K562 (cell line): ENCODE measurements at regions not wholly inside any gene's neighbourhood (a gene's known extent, or its start where the extent isn't known, plus 50 kb on each side); places are given as distances from the start of the nearest gene placed in this dataset.

ENCODE experiments used
- CEBPB ChIP-seq: fragments of 450-650 bp; IDR thresholded peaks from 2 replicates; pipeline ENCODE4 v1.6.1; 2016; ENCODE audit warnings: missing genetic modification characterization, missing compliant biosample characterization
- ERF ChIP-seq: fragments of 450-650 bp; formaldehyde crosslinking; IDR thresholded peaks from 2 replicates; pipeline ENCODE4 v1.4.0; 2020; ENCODE audit warnings: mild to moderate bottlenecking, mixed read lengths
- EZH2 ChIP-seq: IDR thresholded peaks from 2 replicates; pipeline ENCODE4 v1.6.1; 2012; ENCODE audit warnings: low read depth, mild to moderate bottlenecking, inconsistent platforms, low read length, borderline replicate concordance
- HDAC2 ChIP-seq: fragments of 450-650 bp; IDR thresholded peaks from 2 replicates; pipeline ENCODE4 v1.6.1; 2016; ENCODE audit warnings: mild to moderate bottlenecking
- KDM1A ChIP-seq, 2 experiments: fragments of 450-650 bp; IDR thresholded peaks; 2 replicates each; pipeline ENCODE4 v1.6.1; 2016; ENCODE audit warnings: mild to moderate bottlenecking in 2 of 2
- NFIX ChIP-seq: fragments of 250-450 bp; sonication (Bioruptor Pico); IDR thresholded peaks from 2 replicates; pipeline ENCODE4 v1.4.0; 2020; ENCODE audit warnings: low read depth, mild to moderate bottlenecking, moderate library complexity
- ZBTB7A ChIP-seq: IDR thresholded peaks from 2 replicates; pipeline ENCODE4 v1.6.1; 2011; ENCODE audit warnings: low read depth, mild to moderate bottlenecking, low read length, moderate library complexity, borderline replicate concordance; ENCODE audit not compliant: control insufficient read depth
- TF ChIP-seq, protein P1 (sequence below): fragments of 250-450 bp; sonication (Bioruptor Pico); IDR thresholded peaks from 2 replicates; pipeline ENCODE4 v1.5.0; 2021; ENCODE audit warnings: mild to moderate bottlenecking, borderline replicate concordance
- TF ChIP-seq, protein P2 (sequence below): sonication (generic); formaldehyde crosslinking; IDR thresholded peaks from 2 replicates; pipeline ENCODE4 v1.9.0; 2022; ENCODE audit warnings: mild to moderate bottlenecking, missing genetic modification reagents
- TF ChIP-seq, protein P3 (sequence below), 3 experiments: IDR thresholded peaks in 2 of 3; conservative IDR thresholded peaks in 1 of 3; 2 replicates each; pipeline ENCODE4 v1.5.1; 2011 to 2012; ENCODE audit warnings: low read length in 3 of 3, mild to moderate bottlenecking in 3 of 3, control low read depth in 2 of 3, improper control_type of control experiment in 1 of 3, inconsistent platforms in 1 of 3, low read depth in 1 of 3, mixed read lengths in 1 of 3, moderate library complexity in 1 of 3; ENCODE audit not compliant: insufficient read depth in 2 of 3
- TF ChIP-seq, protein P4 (sequence below), 2 experiments: IDR thresholded peaks; 2 replicates each; pipeline ENCODE4 v1.6.1; 2011; ENCODE audit warnings: borderline replicate concordance in 1 of 2, control low read depth in 1 of 2, low read depth in 1 of 2, low read length in 1 of 2, mild to moderate bottlenecking in 1 of 2, mixed read lengths in 1 of 2, moderate library complexity in 1 of 2; ENCODE audit not compliant: insufficient read depth in 1 of 2, insufficient read length in 1 of 2, poor library complexity in 1 of 2, severe bottlenecking in 1 of 2; ENCODE audit errors: extremely low read depth in 1 of 2

DNA sequence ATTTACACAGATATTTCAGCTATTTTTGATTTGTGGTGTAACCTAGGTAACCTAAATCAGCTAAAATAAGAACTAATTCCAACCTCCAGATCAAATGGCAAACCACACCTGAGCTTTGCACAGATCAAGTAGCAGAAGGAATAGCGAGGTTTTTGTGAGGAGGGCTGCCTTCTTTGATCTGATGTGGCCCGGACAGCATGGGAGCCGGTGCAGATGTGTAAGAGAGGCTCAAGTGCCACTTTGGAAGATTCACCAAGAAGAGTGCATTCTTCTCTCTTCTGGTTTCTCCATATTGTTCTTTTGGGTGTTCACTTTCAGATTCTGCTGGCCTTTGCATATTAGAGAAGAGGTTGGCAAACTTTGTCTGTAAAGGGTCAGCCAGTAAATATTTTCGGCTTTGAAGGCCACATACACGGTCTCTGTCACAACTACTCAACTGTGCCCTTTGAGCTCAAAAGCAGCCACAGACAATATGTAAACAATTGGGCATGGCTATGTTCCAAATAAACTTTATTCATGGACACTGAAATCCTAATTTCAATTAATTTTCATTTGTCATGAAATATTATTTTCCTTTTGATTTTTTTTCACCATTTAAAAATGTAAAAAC, 78.9 kb upstream of the FAM9C start:
- TF ChIP-seq, protein P1, sequence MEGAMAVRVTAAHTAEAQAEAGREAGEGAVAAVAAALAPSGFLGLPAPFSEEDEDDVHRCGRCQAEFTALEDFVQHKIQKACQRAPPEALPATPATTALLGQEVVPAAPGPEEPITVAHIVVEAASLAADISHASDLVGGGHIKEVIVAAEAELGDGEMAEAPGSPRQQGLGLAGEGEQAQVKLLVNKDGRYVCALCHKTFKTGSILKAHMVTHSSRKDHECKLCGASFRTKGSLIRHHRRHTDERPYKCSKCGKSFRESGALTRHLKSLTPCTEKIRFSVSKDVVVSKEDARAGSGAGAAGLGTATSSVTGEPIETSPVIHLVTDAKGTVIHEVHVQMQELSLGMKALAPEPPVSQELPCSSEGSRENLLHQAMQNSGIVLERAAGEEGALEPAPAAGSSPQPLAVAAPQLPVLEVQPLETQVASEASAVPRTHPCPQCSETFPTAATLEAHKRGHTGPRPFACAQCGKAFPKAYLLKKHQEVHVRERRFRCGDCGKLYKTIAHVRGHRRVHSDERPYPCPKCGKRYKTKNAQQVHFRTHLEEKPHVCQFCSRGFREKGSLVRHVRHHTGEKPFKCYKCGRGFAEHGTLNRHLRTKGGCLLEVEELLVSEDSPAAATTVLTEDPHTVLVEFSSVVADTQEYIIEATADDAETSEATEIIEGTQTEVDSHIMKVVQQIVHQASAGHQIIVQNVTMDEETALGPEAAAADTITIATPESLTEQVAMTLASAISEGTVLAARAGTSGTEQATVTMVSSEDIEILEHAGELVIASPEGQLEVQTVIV (CRISPR knock-in tag), result no peak
- TF ChIP-seq EZH2 (no peak), KDM1A (IDR thresholded peaks at IDR 0.05) (no peak), ERF (no peak), HDAC2 (no peak), NFIX (CRISPR knock-in tag) (no peak), ZBTB7A (no peak), CEBPB (tag) (no peak)
- TF ChIP-seq, protein P2, sequence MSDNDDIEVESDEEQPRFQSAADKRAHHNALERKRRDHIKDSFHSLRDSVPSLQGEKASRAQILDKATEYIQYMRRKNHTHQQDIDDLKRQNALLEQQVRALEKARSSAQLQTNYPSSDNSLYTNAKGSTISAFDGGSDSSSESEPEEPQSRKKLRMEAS (CRISPR knock-in tag), result no peak
- TF ChIP-seq, protein P3, sequence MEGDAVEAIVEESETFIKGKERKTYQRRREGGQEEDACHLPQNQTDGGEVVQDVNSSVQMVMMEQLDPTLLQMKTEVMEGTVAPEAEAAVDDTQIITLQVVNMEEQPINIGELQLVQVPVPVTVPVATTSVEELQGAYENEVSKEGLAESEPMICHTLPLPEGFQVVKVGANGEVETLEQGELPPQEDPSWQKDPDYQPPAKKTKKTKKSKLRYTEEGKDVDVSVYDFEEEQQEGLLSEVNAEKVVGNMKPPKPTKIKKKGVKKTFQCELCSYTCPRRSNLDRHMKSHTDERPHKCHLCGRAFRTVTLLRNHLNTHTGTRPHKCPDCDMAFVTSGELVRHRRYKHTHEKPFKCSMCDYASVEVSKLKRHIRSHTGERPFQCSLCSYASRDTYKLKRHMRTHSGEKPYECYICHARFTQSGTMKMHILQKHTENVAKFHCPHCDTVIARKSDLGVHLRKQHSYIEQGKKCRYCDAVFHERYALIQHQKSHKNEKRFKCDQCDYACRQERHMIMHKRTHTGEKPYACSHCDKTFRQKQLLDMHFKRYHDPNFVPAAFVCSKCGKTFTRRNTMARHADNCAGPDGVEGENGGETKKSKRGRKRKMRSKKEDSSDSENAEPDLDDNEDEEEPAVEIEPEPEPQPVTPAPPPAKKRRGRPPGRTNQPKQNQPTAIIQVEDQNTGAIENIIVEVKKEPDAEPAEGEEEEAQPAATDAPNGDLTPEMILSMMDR (IDR thresholded peaks at IDR 0.05 in 2 of 3, conservative IDR thresholded peaks at IDR 0.05 in 1 of 3; ENCODE audit: insufficient read depth in 2 of 3, low read depth in 1 of 3, low read length in 3 of 3), result no peak
- TF ChIP-seq, protein P4, sequence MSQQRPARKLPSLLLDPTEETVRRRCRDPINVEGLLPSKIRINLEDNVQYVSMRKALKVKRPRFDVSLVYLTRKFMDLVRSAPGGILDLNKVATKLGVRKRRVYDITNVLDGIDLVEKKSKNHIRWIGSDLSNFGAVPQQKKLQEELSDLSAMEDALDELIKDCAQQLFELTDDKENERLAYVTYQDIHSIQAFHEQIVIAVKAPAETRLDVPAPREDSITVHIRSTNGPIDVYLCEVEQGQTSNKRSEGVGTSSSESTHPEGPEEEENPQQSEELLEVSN (IDR thresholded peaks at IDR 0.05; ENCODE audit: borderline replicate concordance in 1 of 2, extremely low read depth in 1 of 2, insufficient read depth in 1 of 2, insufficient read length in 1 of 2, low read depth in 1 of 2, low read length in 1 of 2, poor library complexity in 1 of 2, severe bottlenecking in 1 of 2), result no peak
